ENCODE measurements at regions not wholly inside any gene's neighbourhood (a gene's known extent, or its start where the extent isn't known, plus 50 kb on each side); places are given as distances from the start of the nearest gene placed in this dataset.

- Histone ChIP-seq H3K36me3 (ENCODE audit: insufficient read depth, low read length) (no peaks in the 10 kb centered on the region), H3K27ac (ENCODE audit: low read length) (no peak overlapping the region), H3K9me2 (ENCODE audit: insufficient read depth, low read length) (no peaks in the 10 kb centered on the region), H2AFZ (ENCODE audit: low read depth, low read length) (no peak overlapping the region), H3K9me3 (ENCODE audit: low read length) (no peaks in the 10 kb centered on the region), H3K4me3 (ENCODE audit: low read length) (no peak overlapping the region), H3K79me2 (replicated peaks; ENCODE audit: insufficient read depth, low read length) (no peaks in the 10 kb centered on the region), H3K4me2 (ENCODE audit: low read length) (no peak overlapping the region), H3F3A (ENCODE audit: insufficient read depth, low read length, poor library complexity, severe bottlenecking) (no peaks in the 10 kb centered on the region), H3K9ac (ENCODE audit: low read length) (no peak overlapping the region), H4K20me1 (ENCODE audit: insufficient read depth) (no peaks in the 10 kb centered on the region), H3K27me3 (ENCODE audit: insufficient read depth, low read depth, low read length) (no peaks in the 10 kb centered on the region)
- TF ChIP-seq SMC3 (conservative IDR thresholded peaks at IDR 0.05; ENCODE audit: poor library complexity) = no peak
- no peak for TF ChIP-seq POLR2AphosphoS5 (IDR thresholded peaks at IDR 0.05)
- no peak for TF ChIP-seq TAF1 (IDR thresholded peaks at IDR 0.05; ENCODE audit: low read depth)
- TF ChIP-seq, protein P1, sequence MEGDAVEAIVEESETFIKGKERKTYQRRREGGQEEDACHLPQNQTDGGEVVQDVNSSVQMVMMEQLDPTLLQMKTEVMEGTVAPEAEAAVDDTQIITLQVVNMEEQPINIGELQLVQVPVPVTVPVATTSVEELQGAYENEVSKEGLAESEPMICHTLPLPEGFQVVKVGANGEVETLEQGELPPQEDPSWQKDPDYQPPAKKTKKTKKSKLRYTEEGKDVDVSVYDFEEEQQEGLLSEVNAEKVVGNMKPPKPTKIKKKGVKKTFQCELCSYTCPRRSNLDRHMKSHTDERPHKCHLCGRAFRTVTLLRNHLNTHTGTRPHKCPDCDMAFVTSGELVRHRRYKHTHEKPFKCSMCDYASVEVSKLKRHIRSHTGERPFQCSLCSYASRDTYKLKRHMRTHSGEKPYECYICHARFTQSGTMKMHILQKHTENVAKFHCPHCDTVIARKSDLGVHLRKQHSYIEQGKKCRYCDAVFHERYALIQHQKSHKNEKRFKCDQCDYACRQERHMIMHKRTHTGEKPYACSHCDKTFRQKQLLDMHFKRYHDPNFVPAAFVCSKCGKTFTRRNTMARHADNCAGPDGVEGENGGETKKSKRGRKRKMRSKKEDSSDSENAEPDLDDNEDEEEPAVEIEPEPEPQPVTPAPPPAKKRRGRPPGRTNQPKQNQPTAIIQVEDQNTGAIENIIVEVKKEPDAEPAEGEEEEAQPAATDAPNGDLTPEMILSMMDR (IDR thresholded peaks at IDR 0.05; ENCODE audit: poor library complexity, severe bottlenecking) = no peak
- TF ChIP-seq EP300 (conservative IDR thresholded peaks at IDR 0.05; ENCODE audit: poor library complexity, severe bottlenecking) = no peak
- no peak for TF ChIP-seq RAD21 (conservative IDR thresholded peaks at IDR 0.05)
- no peak for TF ChIP-seq MXI1 (conservative IDR thresholded peaks at IDR 0.05; ENCODE audit: poor library complexity, severe bottlenecking)
- no peak for TF ChIP-seq EZH2 (IDR thresholded peaks at IDR 0.05; ENCODE audit: borderline replicate concordance, insufficient read depth, low read length, poor library complexity, severe bottlenecking)
- TF ChIP-seq REST (IDR thresholded peaks at IDR 0.05; ENCODE audit: borderline replicate concordance) = no peak
Measured at GRCh38 chr5:118146824-118147223, 841.5 kb downstream of the DTWD2 start.

DNA sequence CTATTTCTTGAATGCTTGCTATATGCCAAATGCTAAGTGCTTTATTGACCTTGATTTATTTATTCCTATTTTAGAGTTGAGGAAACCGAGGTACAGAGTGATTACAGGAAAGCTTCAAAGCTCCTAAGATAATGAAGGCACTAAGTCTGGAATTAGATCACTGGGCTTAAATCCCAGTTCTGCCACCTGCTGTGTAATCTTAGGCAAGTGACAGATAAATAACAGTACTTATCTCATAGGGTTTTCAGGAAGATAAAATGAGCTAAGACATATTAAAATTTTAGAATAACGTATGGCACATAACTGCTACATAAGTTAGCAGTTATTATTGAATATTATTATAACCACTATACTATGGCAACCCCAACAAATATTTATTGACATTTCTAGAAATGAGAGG lies 843.8 kb downstream of the DTWD2 start:
- peak overlapping the region; percentile 52 for H3K27ac ChIP-seq (ENCODE audit: low read length)
- no peak overlapping the region for H3K9ac ChIP-seq (ENCODE audit: low read length)
- H3K4me3 ChIP-seq (ENCODE audit: low read length) = no peak overlapping the region
- TF ChIP-seq TAF1 (IDR thresholded peaks at IDR 0.05; ENCODE audit: low read depth) (no peak), EP300 (conservative IDR thresholded peaks at IDR 0.05; ENCODE audit: poor library complexity, severe bottlenecking) (peak; percentile 76), SMC3 (conservative IDR thresholded peaks at IDR 0.05; ENCODE audit: poor library complexity) (peak; percentile 14), REST (IDR thresholded peaks at IDR 0.05; ENCODE audit: borderline replicate concordance) (peak; percentile 84), POLR2AphosphoS5 (IDR thresholded peaks at IDR 0.05) (peak; percentile 73), EZH2 (IDR thresholded peaks at IDR 0.05; ENCODE audit: borderline replicate concordance, insufficient read depth, low read length, poor library complexity, severe bottlenecking) (no peak), MXI1 (conservative IDR thresholded peaks at IDR 0.05; ENCODE audit: poor library complexity, severe bottlenecking) (no peak), RAD21 (conservative IDR thresholded peaks at IDR 0.05) (no peak)
- TF ChIP-seq, protein P1 (IDR thresholded peaks at IDR 0.05; ENCODE audit: poor library complexity, severe bottlenecking) = no peak
- no peaks in the 10 kb centered on the region for H3K9me2 ChIP-seq (ENCODE audit: insufficient read depth, low read length)
- no peaks in the 10 kb centered on the region for H3F3A ChIP-seq (ENCODE audit: insufficient read depth, low read length, poor library complexity, severe bottlenecking)
- H4K20me1 ChIP-seq (ENCODE audit: insufficient read depth) = no peaks in the 10 kb centered on the region
- H2AFZ ChIP-seq (ENCODE audit: low read depth, low read length) = no peak overlapping the region
- no peaks in the 10 kb centered on the region for H3K79me2 ChIP-seq (replicated peaks; ENCODE audit: insufficient read depth, low read length)
- no peaks in the 10 kb centered on the region for H3K9me3 ChIP-seq (ENCODE audit: low read length)
- H3K27me3 ChIP-seq (ENCODE audit: insufficient read depth, low read depth, low read length) = no peaks in the 10 kb centered on the region
- no peaks in the 10 kb centered on the region for H3K36me3 ChIP-seq (ENCODE audit: insufficient read depth, low read length)
- H3K4me2 ChIP-seq (ENCODE audit: low read length) = no peak overlapping the region
